NCI-H187 treated with DMSO at 0.1 percent for 48 hours (cell line): ENCODE measurements at regions not wholly inside any gene's neighbourhood (a gene's known extent, or its start where the extent isn't known, plus 50 kb on each side); places are given as distances from the start of the nearest gene placed in this dataset.
"Not testable (repeated sequence)": the region's sequence is repeated elsewhere in the genome, so short reads cannot be mapped to it uniquely, and the experiment has no call there.

Source experiments
- DNase-seq: peaks from one replicate; lab custom pipeline; 2025; lab: John Stamatoyannopoulos, UW

DNA sequence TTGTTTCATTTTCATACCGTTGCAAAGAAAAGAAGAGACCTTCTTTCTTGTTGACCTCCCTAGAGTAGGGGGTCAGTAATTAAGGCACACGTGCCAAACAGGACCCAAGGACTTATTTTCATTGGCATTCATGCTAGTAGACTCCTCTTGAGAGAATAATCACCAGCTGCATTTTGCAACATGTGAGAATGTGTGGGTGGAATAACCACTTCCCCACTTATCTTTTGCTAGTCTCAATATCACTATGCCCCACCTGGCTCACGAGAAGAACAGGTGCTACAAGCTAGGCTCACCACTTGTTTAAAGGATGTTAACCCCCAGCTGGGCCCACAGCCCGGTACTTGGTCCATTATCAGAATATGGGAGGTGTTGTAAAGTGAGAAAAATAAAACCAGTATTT, 460.7 kb upstream of the MEF2C start:
- DNase-seq = no peak

DNA sequence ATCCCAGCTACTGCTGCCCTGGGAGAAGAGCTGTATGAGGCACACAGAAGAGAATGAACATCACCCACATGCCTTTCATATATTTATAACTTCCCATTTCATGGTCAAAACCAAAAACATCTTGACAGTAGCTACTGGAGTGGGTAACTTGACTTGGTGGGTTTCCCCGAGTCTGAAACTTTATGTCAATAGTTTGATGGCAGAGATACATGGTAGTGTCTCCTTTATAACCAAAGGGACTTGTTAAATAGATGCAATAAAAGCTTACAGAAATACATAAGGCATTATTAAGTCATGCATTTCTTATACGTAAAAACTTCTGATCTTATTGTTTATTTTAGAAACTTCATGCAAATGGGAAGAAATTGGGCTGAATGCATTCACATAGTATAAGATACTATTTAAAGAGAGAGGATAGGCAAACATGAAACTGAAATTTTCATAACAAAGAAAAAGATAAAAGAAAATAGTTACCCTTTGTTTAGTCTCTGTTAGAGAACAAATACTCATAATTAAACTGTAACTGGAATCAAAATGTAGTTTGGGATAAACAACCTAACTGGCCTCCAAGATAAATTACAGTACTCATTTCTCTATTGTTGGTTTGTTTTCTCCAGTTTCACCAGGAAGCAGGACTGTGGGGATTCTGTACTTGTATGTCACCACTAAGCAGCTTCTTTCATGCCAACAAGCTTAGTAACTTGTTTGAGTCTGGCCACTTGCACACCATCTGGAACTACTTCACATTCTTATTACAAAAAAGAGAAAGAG, 459.3 kb upstream of the MEF2C start:
- DNase-seq = no peak

- DNase-seq = no peak
Measured at GRCh38 chr5:89338935-89339334, 456.0 kb upstream of the MEF2C start.

DNA sequence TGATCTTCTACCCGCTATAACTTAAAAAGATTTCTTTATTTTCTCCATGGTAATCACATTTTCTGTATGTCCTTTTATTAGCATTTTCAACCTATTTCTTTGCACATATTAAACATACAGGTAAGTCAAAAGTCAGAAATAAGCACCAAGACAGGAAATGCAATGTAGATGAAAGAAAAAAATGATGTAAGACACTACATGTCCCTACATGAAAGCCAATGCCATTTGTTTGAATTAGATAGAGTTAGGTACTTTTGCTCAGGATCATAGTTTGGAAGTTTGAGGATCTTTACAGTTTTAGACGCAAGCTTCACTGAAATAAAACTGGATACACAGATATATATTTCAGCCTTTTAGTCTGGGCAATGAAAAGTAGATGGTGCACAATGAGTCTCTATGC, 453.1 kb upstream of the MEF2C start:
- DNase-seq = no peak

DNA sequence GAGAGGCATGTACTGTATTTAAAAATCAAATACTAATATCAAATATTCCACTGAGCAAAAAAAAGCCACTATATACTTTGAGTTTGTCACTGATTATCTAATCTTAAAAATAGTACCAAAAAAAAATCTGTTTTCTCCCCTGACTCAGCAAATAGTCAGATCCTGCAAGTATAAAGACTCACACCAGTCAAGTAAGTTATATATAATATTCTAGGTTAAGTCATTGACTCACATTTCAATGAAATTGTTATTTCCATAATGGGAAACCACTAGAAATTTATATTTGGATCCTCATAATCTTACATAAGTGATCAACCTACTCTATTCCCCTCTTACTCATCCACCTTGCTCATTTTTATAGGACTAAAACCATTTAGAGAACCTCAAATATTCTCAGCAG, 447.2 kb upstream of the MEF2C start:
- no peak for DNase-seq

GRCh38 chr5:89327608-89328007, 444.6 kb upstream of the MEF2C start:
- no peak for DNase-seq

DNA sequence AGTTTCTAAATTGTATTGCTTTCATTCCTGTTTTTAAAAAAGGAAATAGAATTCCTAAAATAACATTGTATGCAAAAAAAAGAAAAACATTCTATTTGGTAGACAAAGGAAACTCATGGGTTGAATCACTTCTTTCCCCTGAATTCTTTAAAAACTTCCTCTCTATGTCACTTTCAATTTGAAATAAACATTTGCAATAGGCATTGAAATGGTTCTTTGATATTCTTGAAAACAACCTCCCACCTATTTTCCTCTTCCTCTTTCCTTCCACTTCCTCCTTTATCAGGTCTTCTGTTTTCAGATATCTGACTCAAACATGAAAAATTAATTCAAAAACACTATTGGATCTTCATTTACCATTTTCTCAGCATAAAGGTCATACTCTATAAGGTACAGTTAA, 442.0 kb upstream of the MEF2C start:
- no peak for DNase-seq

DNA sequence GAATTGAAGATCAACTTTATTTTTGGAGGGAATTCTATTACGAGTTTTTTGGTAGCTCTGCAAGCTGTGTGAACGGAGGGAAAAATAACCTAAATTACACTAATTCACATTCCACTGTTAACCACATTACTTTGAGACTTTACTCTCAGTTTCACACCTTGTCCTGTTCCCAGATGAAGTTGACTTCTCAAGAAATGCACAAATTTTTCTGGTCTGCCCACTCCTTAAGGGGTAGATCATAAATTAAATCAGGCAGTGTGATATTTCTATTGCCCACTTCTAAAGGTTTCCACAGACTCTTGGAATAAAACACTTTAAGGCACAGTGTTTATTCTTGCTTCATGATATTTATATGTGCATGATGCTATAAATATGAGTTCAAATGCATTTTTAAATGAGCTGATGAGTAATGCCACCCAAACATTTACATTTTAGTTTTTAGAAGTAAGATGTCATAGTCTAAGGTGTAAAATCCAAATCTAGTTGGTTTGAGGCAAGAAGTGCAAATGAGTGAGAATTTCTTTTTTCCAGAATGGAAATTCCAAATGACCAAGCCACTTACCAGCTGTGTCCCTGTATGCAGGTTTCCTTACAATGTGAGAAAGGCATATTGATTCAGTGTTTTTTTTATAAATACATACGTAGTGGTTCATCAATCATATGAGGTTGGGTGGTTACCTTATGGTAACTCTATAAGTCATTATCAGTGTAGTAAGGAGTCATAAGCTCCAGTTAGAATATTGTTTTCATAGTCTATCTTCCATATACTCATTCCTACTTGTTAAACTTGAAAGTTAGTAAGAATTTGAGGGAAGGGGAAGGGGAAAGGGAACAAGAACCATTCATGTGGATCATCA, 437.7 kb upstream of the MEF2C start:
- no peak for DNase-seq

DNA sequence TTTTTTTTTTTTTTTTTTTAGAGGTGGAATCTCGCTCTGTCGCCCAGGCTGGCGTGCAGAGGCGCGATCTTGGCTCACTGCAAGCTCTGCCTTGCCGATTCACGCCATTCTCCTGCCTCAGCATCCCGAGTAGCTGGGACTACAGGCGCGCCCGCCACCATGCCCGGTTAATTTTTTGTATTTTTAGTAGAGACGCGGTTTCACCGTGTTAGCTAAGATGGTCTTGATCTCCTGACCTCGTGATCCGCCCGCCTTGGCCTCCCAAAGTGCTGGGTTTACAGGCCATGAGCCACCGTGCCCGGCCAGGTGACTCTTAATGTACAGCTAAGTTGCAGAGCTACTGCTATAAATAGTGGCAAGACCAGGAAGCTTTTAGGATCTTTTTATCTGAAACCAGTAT, 434.9 kb upstream of the MEF2C start:
- not testable (repeated sequence) for DNase-seq

GRCh38 chr5:89315286-89316100, 432.5 kb upstream of the MEF2C start:
- DNase-seq = no peak

DNA sequence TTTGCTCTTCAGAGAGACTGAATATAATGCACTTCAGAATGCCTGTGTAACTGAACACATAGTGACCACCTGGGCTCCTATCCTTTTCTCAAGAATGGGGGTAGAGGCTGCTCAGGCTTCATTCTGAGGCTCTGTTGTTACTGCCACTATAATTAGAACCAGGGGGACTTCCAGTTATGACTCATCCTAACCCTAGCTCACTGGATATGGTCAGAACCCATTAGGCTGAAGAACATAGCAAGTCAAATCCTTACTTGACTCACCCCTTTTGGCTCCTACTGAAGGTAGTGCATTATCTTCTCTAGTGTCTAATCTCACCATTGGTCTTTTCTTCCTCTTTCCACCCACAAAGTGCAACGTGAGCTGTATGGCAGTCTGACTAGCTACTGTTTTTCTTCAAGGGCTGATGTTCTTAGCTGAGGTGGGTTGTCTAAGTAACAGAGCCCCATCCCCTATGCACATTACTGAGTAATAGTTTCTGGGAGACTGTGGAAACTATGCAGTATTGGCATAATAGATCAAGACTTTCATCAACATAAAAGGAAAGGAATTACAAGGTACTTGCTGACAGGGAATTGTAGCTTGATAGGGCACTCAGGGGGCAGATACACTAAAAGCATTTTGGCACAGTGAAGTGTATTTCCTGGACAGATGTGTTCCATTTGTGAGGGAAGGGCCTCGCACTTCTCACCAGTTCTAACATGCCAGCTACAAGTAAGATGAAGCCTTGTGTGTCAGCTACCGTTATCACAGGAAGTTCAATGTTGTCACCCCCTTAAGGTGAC, 431.0 kb upstream of the MEF2C start:
- no peak for DNase-seq

GRCh38 chr5:89313044-89313443, 430.1 kb upstream of the MEF2C start:
- no peak for DNase-seq

DNA sequence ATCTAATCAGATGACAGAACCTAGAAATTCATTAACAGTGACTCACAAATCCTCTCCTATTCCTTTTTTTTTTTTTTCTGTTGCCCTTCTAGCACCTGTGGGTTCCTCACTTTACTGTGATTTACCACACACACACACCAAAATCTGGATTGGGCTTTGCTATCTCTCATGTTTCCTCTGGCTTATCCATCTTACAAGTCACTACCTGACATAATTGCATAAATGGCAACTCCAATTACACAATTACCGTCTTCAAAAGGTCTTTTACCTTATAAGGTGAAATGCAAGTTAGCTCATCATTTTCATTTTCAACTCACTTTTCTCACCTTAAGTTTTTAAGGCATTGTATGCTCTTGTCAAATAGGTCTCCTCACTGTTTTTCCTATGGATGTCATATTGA, 426.3 kb upstream of the MEF2C start:
- no peak for DNase-seq

- no peak for DNase-seq
Measured at GRCh38 chr5:89308606-89309040, 425.6 kb upstream of the MEF2C start.

- DNase-seq = no peak
Measured at GRCh38 chr5:89307972-89308371, 425.0 kb upstream of the MEF2C start.

- not testable (repeated sequence) for DNase-seq
Measured at GRCh38 chr5:89307141-89307540, 424.2 kb upstream of the MEF2C start.

GRCh38 chr5:89303033-89303480, 420.1 kb upstream of the MEF2C start:
- no peak for DNase-seq

- no peak for DNase-seq
Measured at GRCh38 chr5:89302102-89302891, 419.3 kb upstream of the MEF2C start.

GRCh38 chr5:89301321-89302025, 418.5 kb upstream of the MEF2C start:
- DNase-seq = no peak

GRCh38 chr5:89300426-89300970, 417.5 kb upstream of the MEF2C start:
- no peak for DNase-seq
